Posterior vena cava (tissue), 2 donors: ENCODE measurements at regions not wholly inside any gene's neighbourhood (a gene's known extent, or its start where the extent isn't known, plus 50 kb on each side); places are given as distances from the start of the nearest gene placed in this dataset.

Source experiments
- DNase-seq: peaks from one replicate; pipeline ENCODE4 v3.0.0-alpha.2; 2020; ENCODE audit warnings: low spot score
- intact Hi-C, 2 donors: fragments of 100-400 bp; cut with DNase I; formaldehyde crosslinking; loops; one replicate each; pipeline versions ENCODE4 v1.14.1 to v1.14.2; 2022 to 2023
- donor health status: DM: yes; HTN: yes; CAD: no.
- donor health status: DM: yes; HTN: yes; CAD: no.

- intact Hi-C loops = no loop called here
- DNase-seq = no peak
These were observed 207.7 kb upstream of the CFAP20DC start for GRCh38 chr3:59257506-59257905.

- intact Hi-C loops = no loop called here
- DNase-seq = no peak
These were observed 206.4 kb upstream of the CFAP20DC start for GRCh38 chr3:59256230-59256629.

GRCh38 chr3:59254976-59255375 lies 205.2 kb upstream of the CFAP20DC start:
- DNase-seq = no peak
- intact Hi-C loops = no loop called here

GRCh38 chr3:59254433-59254832 lies 204.6 kb upstream of the CFAP20DC start:
- intact Hi-C loops = no loop called here
- peak; percentile 63 for DNase-seq

- intact Hi-C loops = no loop called here
These were observed 203.7 kb upstream of the CFAP20DC start for GRCh38 chr3:59253523-59253922.

GRCh38 chr3:59251869-59252268 lies 202.0 kb upstream of the CFAP20DC start:
- intact Hi-C loops = no loop called here
- no peak for DNase-seq

More at GRCh38 chr3:59253523-59253922, 203.7 kb upstream of the CFAP20DC start:
- DNase-seq = no peak

GRCh38 chr3:59250600-59250999 lies 200.8 kb upstream of the CFAP20DC start:
- DNase-seq = no peak
- intact Hi-C loops = no loop called here

GRCh38 chr3:59249698-59250361 lies 200.0 kb upstream of the CFAP20DC start:
- intact Hi-C loops = loop anchor here in 1 of 2 donors (1.0 kb wide), 1 partner anchor 38 kb away; no protein-coding TSS in a partner anchor
- no peak for DNase-seq

GRCh38 chr3:59249004-59249403 lies 199.2 kb upstream of the CFAP20DC start:
- intact Hi-C loops = loop anchor here in 1 of 2 donors (1.0 kb wide), 1 partner anchor 37 kb away; no protein-coding TSS in a partner anchor

GRCh38 chr3:59247402-59247841 lies 197.6 kb upstream of the CFAP20DC start:
- DNase-seq = no peak
- intact Hi-C loops = no loop called here

More at GRCh38 chr3:59249004-59249403, 199.2 kb upstream of the CFAP20DC start:
- no peak for DNase-seq

GRCh38 chr3:59246719-59247401 lies 197.0 kb upstream of the CFAP20DC start:
- intact Hi-C loops = no loop called here
- no peak for DNase-seq

GRCh38 chr3:59245859-59246501 lies 196.2 kb upstream of the CFAP20DC start:
- intact Hi-C loops = no loop called here
- no peak for DNase-seq

GRCh38 chr3:59245300-59245858 lies 195.6 kb upstream of the CFAP20DC start:
- no peak for DNase-seq
- intact Hi-C loops = no loop called here

- intact Hi-C loops = no loop called here
- no peak for DNase-seq
These were observed 194.5 kb upstream of the CFAP20DC start for GRCh38 chr3:59244343-59244742.

- no peak for DNase-seq
- intact Hi-C loops = no loop called here
These were observed 193.7 kb upstream of the CFAP20DC start for GRCh38 chr3:59243476-59243875.

GRCh38 chr3:59240666-59241255 lies 190.9 kb upstream of the CFAP20DC start:
- intact Hi-C loops = no loop called here

GRCh38 chr3:59237121-59237520 lies 187.3 kb upstream of the CFAP20DC start:
- intact Hi-C loops = no loop called here
- no peak for DNase-seq

More at GRCh38 chr3:59240666-59241255, 190.9 kb upstream of the CFAP20DC start:
- DNase-seq = no peak

- DNase-seq = no peak
- intact Hi-C loops = no loop called here
These were observed 185.8 kb upstream of the CFAP20DC start for GRCh38 chr3:59235634-59236012.

- intact Hi-C loops = no loop called here
- DNase-seq = no peak
These were observed 185.2 kb upstream of the CFAP20DC start for GRCh38 chr3:59234884-59235633.
